Endothelial cell of umbilical vein (primary cell): ENCODE measurements at regions not wholly inside any gene's neighbourhood (a gene's known extent, or its start where the extent isn't known, plus 50 kb on each side); places are given as distances from the start of the nearest gene placed in this dataset.

Source experiments
- BruUV-seq: library from RNA; stranded (reverse); fragments of 400-500 nt; replicated peaks from 2 replicates; lab custom pipeline; 2021; lab: Mats Ljungman, UMichigan
- CTCF ChIA-PET: fragments of 300-600, 350-600 bp; sonication (Branson Sonifier 250); formaldehyde crosslinking; loops from one replicate; lab custom pipeline; 2021; ENCODE audit warnings: antibody characterized with exemption, inconsistent platforms; lab: Charles Lee
- POLR2A ChIA-PET: fragments of 300-600, 350-600 bp; sonication (Branson Sonifier 250); formaldehyde crosslinking; loops from one replicate; lab custom pipeline; 2021; ENCODE audit warnings: antibody characterized with exemption, inconsistent platforms; lab: Charles Lee
- DNase-seq: peaks from one replicate; pipeline ENCODE4 v3.0.0-alpha.2; 2011; ENCODE audit warnings: low read depth, low spot score
- FAIRE-seq: peaks from 2 replicates; lab custom pipeline; 2011; peaks lifted over from hg19 to GRCh38; lab: Jason Lieb, UNC
- H2AFZ ChIP-seq: 2 replicates; pipeline ENCODE4 v1.6.0; 2012; ENCODE audit warnings: low read depth, low read length, control low read depth, inconsistent platforms
- H3K27ac ChIP-seq: 2 replicates; pipeline ENCODE4 v1.5.1; 2011; ENCODE audit warnings: low read depth, mild to moderate bottlenecking, control low read depth, low read length, moderate library complexity; ENCODE audit not compliant: insufficient read depth
- H3K27me3 ChIP-seq, 2 experiments: 2 replicates each; pipeline versions ENCODE4 v1.6.0 to v1.6.1; 2011; ENCODE audit warnings: low read length in 2 of 2, mixed read lengths in 1 of 2; ENCODE audit not compliant: control insufficient read depth in 2 of 2, insufficient read depth in 2 of 2
- H3K36me3 ChIP-seq, 2 experiments: 2 replicates in 1 of 2; 3 replicates in 1 of 2; pipeline ENCODE4 v1.5.1; 2011; ENCODE audit warnings: low read length in 2 of 2, mild to moderate bottlenecking in 1 of 2, moderate library complexity in 1 of 2; ENCODE audit not compliant: control insufficient read depth in 2 of 2, insufficient read depth in 2 of 2; ENCODE audit errors: extremely low read depth in 1 of 2
- H3K4me1 ChIP-seq: 3 replicates; pipeline ENCODE4 v1.5.1; 2011; ENCODE audit warnings: mild to moderate bottlenecking, low read length; ENCODE audit not compliant: control insufficient read depth, insufficient read depth; ENCODE audit errors: extremely low read depth
- H3K4me2 ChIP-seq: 2 replicates; pipeline ENCODE4 v1.6.1; 2011; ENCODE audit warnings: low read length, control low read depth, mixed read lengths; ENCODE audit not compliant: insufficient read depth
- H3K4me3 ChIP-seq, 3 experiments: fragments of 200-600 bp in 1 of 3; sonication (generic), shearing (Covaris generic) in 1 of 3; replicated peaks in 1 of 3; 2 replicates each; pipeline ENCODE4 v1.5.1; 2011 to 2016; ENCODE audit warnings: control low read depth in 3 of 3, low read length in 3 of 3, mild to moderate bottlenecking in 2 of 3, inconsistent platforms in 1 of 3, low read depth in 1 of 3, moderate library complexity in 1 of 3; ENCODE audit not compliant: insufficient read depth in 1 of 3
- H3K79me2 ChIP-seq: 2 replicates; pipeline ENCODE4 v1.6.0; 2012; ENCODE audit warnings: low read length, inconsistent platforms; ENCODE audit not compliant: control insufficient read depth, insufficient read depth
- H3K9ac ChIP-seq: replicated peaks from 2 replicates; pipeline ENCODE3; 2011; ENCODE audit warnings: low read length, control low read depth; ENCODE audit not compliant: insufficient read depth; ENCODE audit errors: extremely low read depth
- H3K9me1 ChIP-seq: replicated peaks from 3 replicates; pipeline ENCODE4 v1.6.0; 2011; ENCODE audit warnings: mild to moderate bottlenecking, low read length; ENCODE audit not compliant: control insufficient read depth, insufficient read depth; ENCODE audit errors: extremely low read depth
- H3K9me3 ChIP-seq: replicated peaks from 2 replicates; pipeline ENCODE4 v1.5.1; 2012; ENCODE audit warnings: low read length, inconsistent platforms; ENCODE audit not compliant: control insufficient read depth, insufficient read depth
- H4K20me1 ChIP-seq: replicated peaks from 2 replicates; pipeline ENCODE3; 2011; ENCODE audit warnings: mild to moderate bottlenecking, low read length; ENCODE audit not compliant: control insufficient read depth, insufficient read depth; ENCODE audit errors: extremely low read depth
- CTCF ChIP-seq, 2 donors: IDR thresholded peaks; 1 replicate in 1 of 2; 2 replicates in 1 of 2; pipeline ENCODE4 v1.5.1; 2011; ENCODE audit warnings: low read length in 2 of 2, mild to moderate bottlenecking in 2 of 2, moderate library complexity in 2 of 2, control low read depth in 1 of 2, inconsistent platforms in 1 of 2, low read depth in 1 of 2; ENCODE audit not compliant: insufficient read depth in 1 of 2; ENCODE audit errors: extremely low read depth in 1 of 2
- EZH2 ChIP-seq: IDR thresholded peaks from 2 replicates; pipeline ENCODE4 v1.6.1; 2012; ENCODE audit warnings: borderline replicate concordance, low read depth, mild to moderate bottlenecking, moderate library complexity, low read length, inconsistent platforms; ENCODE audit not compliant: severe bottlenecking
- FOS ChIP-seq: IDR thresholded peaks from 2 replicates; pipeline ENCODE4 v1.6.1; 2011; ENCODE audit warnings: mild to moderate bottlenecking, low read length, moderate library complexity, borderline replicate concordance; ENCODE audit not compliant: insufficient read depth
- GATA2 ChIP-seq: IDR thresholded peaks from 2 replicates; pipeline ENCODE4 v1.7.0; 2011; ENCODE audit warnings: low read depth, mild to moderate bottlenecking, moderate library complexity, mixed read lengths, low read length; ENCODE audit not compliant: insufficient read length, insufficient read depth
- JUN ChIP-seq: IDR thresholded peaks from 2 replicates; pipeline ENCODE4 v1.6.1; 2011; ENCODE audit warnings: borderline replicate concordance, low read depth; ENCODE audit not compliant: insufficient read length, insufficient read depth
- MYC ChIP-seq: IDR thresholded peaks from one replicate; pipeline ENCODE4 v1.6.1; 2011; ENCODE audit warnings: mild to moderate bottlenecking, low read depth, low read length
- POLR2AphosphoS5 ChIP-seq: IDR thresholded peaks from 2 replicates; pipeline ENCODE4 v1.6.1; 2012; ENCODE audit warnings: low read depth, mild to moderate bottlenecking, control low read depth, low read length, moderate library complexity; ENCODE audit not compliant: insufficient read depth
- dilution Hi-C: fragments of 300-500 bp; cut with MboI; formaldehyde crosslinking; loops from one replicate; pipeline ENCODE4 v1.15.0; 2019; ENCODE audit warnings: low sequenced_read_pairs; ENCODE audit not compliant: extremely low pct_ligation_motif_present
- intact Hi-C: fragments of 100-400 bp; cut with micrococcal nuclease; formaldehyde crosslinking; loops from one replicate; pipeline ENCODE4 v1.10.0; 2022
- TF ChIP-seq, protein P1 (sequence below): IDR thresholded peaks from 2 replicates; pipeline ENCODE4 v1.6.1; 2011; ENCODE audit not compliant: insufficient read depth, insufficient read length

DNA sequence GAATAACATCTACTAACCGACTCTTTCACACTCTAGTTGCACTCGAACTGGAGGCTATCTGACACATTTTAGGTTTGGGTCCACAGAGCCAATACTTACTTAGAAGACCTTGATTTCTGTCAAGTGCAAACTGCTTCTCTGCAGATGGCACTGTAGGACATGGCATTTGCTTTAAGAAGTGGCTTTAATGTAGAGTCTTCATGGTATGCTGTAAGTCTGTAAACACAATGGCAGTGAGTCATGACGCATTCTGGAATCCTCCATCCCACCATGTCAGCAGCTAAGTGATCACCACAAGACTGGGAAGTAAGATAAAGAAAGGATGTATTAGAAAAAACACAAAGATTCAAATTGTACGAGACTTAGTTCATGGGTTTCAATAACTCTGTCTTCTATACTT, 377.0 kb upstream of the NOX3 start:
- peak; percentile 44 for TF ChIP-seq JUN
- TF ChIP-seq EZH2: no peak
- peak; percentile 67 for TF ChIP-seq FOS
- TF ChIP-seq, protein P1, sequence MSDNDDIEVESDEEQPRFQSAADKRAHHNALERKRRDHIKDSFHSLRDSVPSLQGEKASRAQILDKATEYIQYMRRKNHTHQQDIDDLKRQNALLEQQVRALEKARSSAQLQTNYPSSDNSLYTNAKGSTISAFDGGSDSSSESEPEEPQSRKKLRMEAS: no peak
- no peak for TF ChIP-seq POLR2AphosphoS5
- TF ChIP-seq MYC: no peak
- TF ChIP-seq CTCF (IDR thresholded peaks at IDR 0.05; ENCODE audit: extremely low read depth in 1 of 2, insufficient read depth in 1 of 2, low read depth in 1 of 2, low read length in 2 of 2): peak in 1 of 2 donors; percentile 12
- no peak for TF ChIP-seq GATA2
- intact Hi-C loops: loop anchor here (2.0 to 5.0 kb wide), 2 partner anchors 334 to 730 kb away; no protein-coding TSS in a partner anchor
- H3K9me3 ChIP-seq: no peaks in the 10 kb centered on the region
- H3K4me2 ChIP-seq: no peak overlapping the region
- no peaks in the 10 kb centered on the region for H3K9me1 ChIP-seq
- POLR2A ChIA-PET: no interaction called here
- H3K36me3 ChIP-seq: no peaks in the 10 kb centered on the region
- H3K79me2 ChIP-seq: no peaks in the 10 kb centered on the region
- dilution Hi-C loops: no loop called here
- no peaks in the 10 kb centered on the region for H4K20me1 ChIP-seq
- peak; percentile 78 for FAIRE-seq
- peak; percentile 87 for DNase-seq
- H2AFZ ChIP-seq: peak overlapping the region; percentile 11
- BruUV-seq: no TSS peak
- CTCF ChIA-PET: no interaction called here
- no peak overlapping the region for H3K4me3 ChIP-seq
- H3K4me1 ChIP-seq: no peaks in the 10 kb centered on the region
- no peak overlapping the region for H3K27ac ChIP-seq
- H3K27me3 ChIP-seq: no peaks in the 10 kb centered on the region
- no peak overlapping the region for H3K9ac ChIP-seq
